ENCODE measurements at regions not wholly inside any gene's neighbourhood (a gene's known extent, or its start where the extent isn't known, plus 50 kb on each side); places are given as distances from the start of the nearest gene placed in this dataset.

DNA sequence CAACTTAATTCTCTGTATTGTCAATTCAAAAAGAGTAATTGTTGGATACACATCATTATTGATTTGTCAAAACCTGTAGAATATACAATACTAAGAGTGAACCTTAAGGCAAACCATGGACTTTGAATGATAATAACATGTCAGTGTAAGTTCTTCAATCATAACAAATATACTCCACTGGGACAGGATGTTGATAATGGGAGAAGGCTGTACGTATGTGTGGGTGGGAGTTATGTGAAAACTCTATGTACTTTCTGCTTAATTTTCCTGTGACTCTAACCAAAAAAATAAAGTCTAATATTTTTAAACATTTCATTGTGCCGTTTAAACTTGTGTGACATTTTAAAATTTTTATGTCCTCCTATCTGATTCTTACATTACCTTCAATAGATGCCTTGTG is 526.7 kb downstream of the SUCLA2 start:
- TF ChIP-seq RAD21 (IDR thresholded peaks at IDR 0.05) (no peak), GABPA (IDR thresholded peaks at IDR 0.05 in 1 of 2, conservative IDR thresholded peaks at IDR 0.05 in 1 of 2) (no peak), FOXA1 (IDR thresholded peaks at IDR 0.05) (no peak), HNF4A (conservative IDR thresholded peaks at IDR 0.05) (no peak), JUND (IDR thresholded peaks at IDR 0.05) (no peak), YY1 (IDR thresholded peaks at IDR 0.05) (no peak), RXRA (IDR thresholded peaks at IDR 0.05) (no peak), SP1 (IDR thresholded peaks at IDR 0.05) (no peak)
- TF ChIP-seq, protein P1, sequence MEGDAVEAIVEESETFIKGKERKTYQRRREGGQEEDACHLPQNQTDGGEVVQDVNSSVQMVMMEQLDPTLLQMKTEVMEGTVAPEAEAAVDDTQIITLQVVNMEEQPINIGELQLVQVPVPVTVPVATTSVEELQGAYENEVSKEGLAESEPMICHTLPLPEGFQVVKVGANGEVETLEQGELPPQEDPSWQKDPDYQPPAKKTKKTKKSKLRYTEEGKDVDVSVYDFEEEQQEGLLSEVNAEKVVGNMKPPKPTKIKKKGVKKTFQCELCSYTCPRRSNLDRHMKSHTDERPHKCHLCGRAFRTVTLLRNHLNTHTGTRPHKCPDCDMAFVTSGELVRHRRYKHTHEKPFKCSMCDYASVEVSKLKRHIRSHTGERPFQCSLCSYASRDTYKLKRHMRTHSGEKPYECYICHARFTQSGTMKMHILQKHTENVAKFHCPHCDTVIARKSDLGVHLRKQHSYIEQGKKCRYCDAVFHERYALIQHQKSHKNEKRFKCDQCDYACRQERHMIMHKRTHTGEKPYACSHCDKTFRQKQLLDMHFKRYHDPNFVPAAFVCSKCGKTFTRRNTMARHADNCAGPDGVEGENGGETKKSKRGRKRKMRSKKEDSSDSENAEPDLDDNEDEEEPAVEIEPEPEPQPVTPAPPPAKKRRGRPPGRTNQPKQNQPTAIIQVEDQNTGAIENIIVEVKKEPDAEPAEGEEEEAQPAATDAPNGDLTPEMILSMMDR (IDR thresholded peaks at IDR 0.05; ENCODE audit: low read depth, low read length, missing input control), result no peak
- TF ChIP-seq, protein P2, sequence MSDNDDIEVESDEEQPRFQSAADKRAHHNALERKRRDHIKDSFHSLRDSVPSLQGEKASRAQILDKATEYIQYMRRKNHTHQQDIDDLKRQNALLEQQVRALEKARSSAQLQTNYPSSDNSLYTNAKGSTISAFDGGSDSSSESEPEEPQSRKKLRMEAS (IDR thresholded peaks at IDR 0.05), result no peak
- TF ChIP-seq, protein P3, sequence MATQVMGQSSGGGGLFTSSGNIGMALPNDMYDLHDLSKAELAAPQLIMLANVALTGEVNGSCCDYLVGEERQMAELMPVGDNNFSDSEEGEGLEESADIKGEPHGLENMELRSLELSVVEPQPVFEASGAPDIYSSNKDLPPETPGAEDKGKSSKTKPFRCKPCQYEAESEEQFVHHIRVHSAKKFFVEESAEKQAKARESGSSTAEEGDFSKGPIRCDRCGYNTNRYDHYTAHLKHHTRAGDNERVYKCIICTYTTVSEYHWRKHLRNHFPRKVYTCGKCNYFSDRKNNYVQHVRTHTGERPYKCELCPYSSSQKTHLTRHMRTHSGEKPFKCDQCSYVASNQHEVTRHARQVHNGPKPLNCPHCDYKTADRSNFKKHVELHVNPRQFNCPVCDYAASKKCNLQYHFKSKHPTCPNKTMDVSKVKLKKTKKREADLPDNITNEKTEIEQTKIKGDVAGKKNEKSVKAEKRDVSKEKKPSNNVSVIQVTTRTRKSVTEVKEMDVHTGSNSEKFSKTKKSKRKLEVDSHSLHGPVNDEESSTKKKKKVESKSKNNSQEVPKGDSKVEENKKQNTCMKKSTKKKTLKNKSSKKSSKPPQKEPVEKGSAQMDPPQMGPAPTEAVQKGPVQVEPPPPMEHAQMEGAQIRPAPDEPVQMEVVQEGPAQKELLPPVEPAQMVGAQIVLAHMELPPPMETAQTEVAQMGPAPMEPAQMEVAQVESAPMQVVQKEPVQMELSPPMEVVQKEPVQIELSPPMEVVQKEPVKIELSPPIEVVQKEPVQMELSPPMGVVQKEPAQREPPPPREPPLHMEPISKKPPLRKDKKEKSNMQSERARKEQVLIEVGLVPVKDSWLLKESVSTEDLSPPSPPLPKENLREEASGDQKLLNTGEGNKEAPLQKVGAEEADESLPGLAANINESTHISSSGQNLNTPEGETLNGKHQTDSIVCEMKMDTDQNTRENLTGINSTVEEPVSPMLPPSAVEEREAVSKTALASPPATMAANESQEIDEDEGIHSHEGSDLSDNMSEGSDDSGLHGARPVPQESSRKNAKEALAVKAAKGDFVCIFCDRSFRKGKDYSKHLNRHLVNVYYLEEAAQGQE (IDR thresholded peaks at IDR 0.05), result no peak
- TF ChIP-seq, protein P4, sequence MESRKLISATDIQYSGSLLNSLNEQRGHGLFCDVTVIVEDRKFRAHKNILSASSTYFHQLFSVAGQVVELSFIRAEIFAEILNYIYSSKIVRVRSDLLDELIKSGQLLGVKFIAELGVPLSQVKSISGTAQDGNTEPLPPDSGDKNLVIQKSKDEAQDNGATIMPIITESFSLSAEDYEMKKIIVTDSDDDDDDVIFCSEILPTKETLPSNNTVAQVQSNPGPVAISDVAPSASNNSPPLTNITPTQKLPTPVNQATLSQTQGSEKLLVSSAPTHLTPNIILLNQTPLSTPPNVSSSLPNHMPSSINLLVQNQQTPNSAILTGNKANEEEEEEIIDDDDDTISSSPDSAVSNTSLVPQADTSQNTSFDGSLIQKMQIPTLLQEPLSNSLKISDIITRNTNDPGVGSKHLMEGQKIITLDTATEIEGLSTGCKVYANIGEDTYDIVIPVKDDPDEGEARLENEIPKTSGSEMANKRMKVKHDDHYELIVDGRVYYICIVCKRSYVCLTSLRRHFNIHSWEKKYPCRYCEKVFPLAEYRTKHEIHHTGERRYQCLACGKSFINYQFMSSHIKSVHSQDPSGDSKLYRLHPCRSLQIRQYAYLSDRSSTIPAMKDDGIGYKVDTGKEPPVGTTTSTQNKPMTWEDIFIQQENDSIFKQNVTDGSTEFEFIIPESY (IDR thresholded peaks at IDR 0.05), result no peak
